BLaER1 treated with 17β-estradiol and CSF1 and Interleukin-3, amounts not matched to agents 10 nM and 100 nM (cell line): ENCODE measurements at regions not wholly inside any gene's neighbourhood (a gene's known extent, or its start where the extent isn't known, plus 50 kb on each side); places are given as distances from the start of the nearest gene placed in this dataset.
A peak's percentile ranks its signal among the peaks of the same experiment; 100 is the strongest.
"Not testable (repeated sequence)": the region's sequence is repeated elsewhere in the genome, so short reads cannot be mapped to it uniquely, and the experiment has no call there.

Experiments
- H3K27ac ChIP-seq, 11 experiments: shearing (Covaris generic); formaldehyde crosslinking; 2 replicates each; pipeline ENCODE4 v1.8.1; 2022
- H3K27me3 ChIP-seq, 11 experiments: shearing (Covaris generic); formaldehyde crosslinking; 2 replicates each; pipeline ENCODE4 v1.8.1; 2022
- H3K36me3 ChIP-seq, 11 experiments: shearing (Covaris generic); formaldehyde crosslinking; 2 replicates each; pipeline ENCODE4 v1.8.1; 2022
- H3K4me1 ChIP-seq, 10 experiments: shearing (Covaris generic); formaldehyde crosslinking; 2 replicates each; pipeline ENCODE4 v1.8.1; 2022
- H3K4me2 ChIP-seq, 11 experiments: shearing (Covaris generic); formaldehyde crosslinking; 2 replicates each; pipeline ENCODE4 v1.8.1; 2022
- H3K4me3 ChIP-seq, 10 experiments: shearing (Covaris generic); formaldehyde crosslinking; 2 replicates each; pipeline ENCODE4 v1.8.1; 2022
- H3K9ac ChIP-seq, 11 experiments: shearing (Covaris generic); formaldehyde crosslinking; 2 replicates each; pipeline ENCODE4 v1.8.1; 2022
- H3K9me3 ChIP-seq, 11 experiments: shearing (Covaris generic); formaldehyde crosslinking; replicated peaks in 1 of 11; 2 replicates each; pipeline ENCODE4 v1.8.1; 2022
- H4K20me1 ChIP-seq, 11 experiments: shearing (Covaris generic); formaldehyde crosslinking; 2 replicates each; pipeline ENCODE4 v1.8.1; 2022
- Cebpa-rat ChIP-seq, 11 experiments: shearing (Covaris generic); IDR thresholded peaks; 2 replicates each; pipeline ENCODE4 v1.8.1; 2022

- H3K36me3 ChIP-seq, result no peaks in the 10 kb centered on the region
- no peaks in the 10 kb centered on the region for H3K9me3 ChIP-seq
- H3K27ac ChIP-seq, result no peak overlapping the region
- peak overlapping the region in 5 of 11 experiments; percentile 5 to 45 (median 36); a peak in 4 of 22 replicates for H3K4me2 ChIP-seq
- H3K4me1 ChIP-seq, result peaks cover 0 to 65% (median 42%) of the 10 kb centered on the region in 10 experiments; a peak in 15 of 20 replicates
- TF ChIP-seq Cebpa-rat (IDR thresholded peaks at IDR 0.05), result no peak
- no peaks in the 10 kb centered on the region for H3K27me3 ChIP-seq
- no peak overlapping the region for H3K4me3 ChIP-seq
- H4K20me1 ChIP-seq, result no peaks in the 10 kb centered on the region
- no peak overlapping the region for H3K9ac ChIP-seq
Measured at GRCh38 chr22:22697377-22698117, 53.1 kb downstream of the GGTLC2 start.

- H3K27me3 ChIP-seq, result no peaks in the 10 kb centered on the region
Measured at GRCh38 chr22:22698263-22698750, 53.9 kb downstream of the GGTLC2 start.

GRCh38 chr22:22700631-22701030 is 56.2 kb downstream of the GGTLC2 start:
- Histone ChIP-seq H3K27ac (no peak overlapping the region), H3K36me3 (no peaks in the 10 kb centered on the region), H3K4me1 (peaks cover 18 to 68% (median 45%) of the 10 kb centered on the region in 10 experiments), H3K9ac (no peak overlapping the region), H3K4me2 (peak overlapping the region in 6 of 11 experiments; percentile 42 to 67 (median 54); a peak in 11 of 22 replicates), H3K27me3 (no peaks in the 10 kb centered on the region), H3K4me3 (no peak overlapping the region), H4K20me1 (no peaks in the 10 kb centered on the region; a peak in 1 of 22 replicates), H3K9me3 (no peaks in the 10 kb centered on the region)
- no peak for TF ChIP-seq Cebpa-rat (IDR thresholded peaks at IDR 0.05)

More at GRCh38 chr22:22698263-22698750, 53.9 kb downstream of the GGTLC2 start:
- TF ChIP-seq Cebpa-rat (IDR thresholded peaks at IDR 0.05), result no peak
- Histone ChIP-seq H3K9ac (no peak overlapping the region), H3K4me2 (peak overlapping the region in 5 of 11 experiments; percentile 27 to 48 (median 41); a peak in 10 of 22 replicates), H3K9me3 (no peaks in the 10 kb centered on the region), H4K20me1 (no peaks in the 10 kb centered on the region; a peak in 1 of 22 replicates), H3K36me3 (no peaks in the 10 kb centered on the region), H3K4me3 (no peak overlapping the region), H3K27ac (no peak overlapping the region), H3K4me1 (peaks cover 0 to 66% (median 39%) of the 10 kb centered on the region in 10 experiments; a peak in 16 of 20 replicates)

- not testable (repeated sequence) for H3K4me2 ChIP-seq, H3K4me3 ChIP-seq, H3K9me3 ChIP-seq, H3K27ac ChIP-seq, H3K36me3 ChIP-seq, H4K20me1 ChIP-seq, H3K9ac ChIP-seq, H3K27me3 ChIP-seq
- peaks cover 23 to 72% (median 50%) of the 10 kb centered on the region in 10 experiments for H3K4me1 ChIP-seq
Measured at GRCh38 chr22:22701557-22701956, 57.1 kb downstream of the GGTLC2 start.

- Histone ChIP-seq H3K27ac (no peak overlapping the region), H3K36me3 (no peaks in the 10 kb centered on the region), H3K27me3 (no peaks in the 10 kb centered on the region), H4K20me1 (no peaks in the 10 kb centered on the region; a peak in 1 of 22 replicates), H3K9me3 (no peaks in the 10 kb centered on the region), H3K4me1 (peaks cover 26 to 78% (median 57%) of the 10 kb centered on the region in 10 experiments), H3K9ac (no peak overlapping the region), H3K4me2 (no peak overlapping the region; a peak in 1 of 22 replicates), H3K4me3 (no peak overlapping the region)
- no peak for TF ChIP-seq Cebpa-rat (IDR thresholded peaks at IDR 0.05)
Measured at GRCh38 chr22:22702237-22703202, 58.1 kb downstream of the GGTLC2 start.

DNA sequence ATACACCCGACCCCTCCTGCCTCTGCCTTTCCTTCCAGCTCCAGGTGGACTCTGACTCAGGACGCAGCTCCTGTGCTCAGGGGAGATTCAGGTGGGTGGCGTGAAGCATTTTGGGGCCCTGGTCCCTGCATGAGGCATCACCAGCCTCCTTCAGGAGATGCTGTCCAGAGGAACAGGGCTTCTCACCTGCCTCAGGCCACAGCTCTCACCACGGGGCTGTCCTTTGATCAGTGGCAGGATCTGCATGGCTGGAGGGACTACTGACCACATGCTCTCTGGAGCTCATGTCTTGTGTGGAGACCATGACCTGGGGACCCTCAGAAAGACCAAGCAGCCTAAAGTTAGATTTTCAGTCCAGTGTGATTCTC is 58.8 kb downstream of the GGTLC2 start:
- H4K20me1 ChIP-seq, result no peaks in the 10 kb centered on the region; a peak in 1 of 22 replicates
- peaks cover 26 to 71% (median 52%) of the 10 kb centered on the region in 10 experiments for H3K4me1 ChIP-seq
- TF ChIP-seq Cebpa-rat (IDR thresholded peaks at IDR 0.05), result no peak
- H3K4me3 ChIP-seq, result no peak overlapping the region
- no peaks in the 10 kb centered on the region for H3K9me3 ChIP-seq
- H3K27ac ChIP-seq, result no peak overlapping the region
- peak overlapping the region in 2 of 11 experiments; percentile 16 to 55; a peak in 2 of 22 replicates for H3K4me2 ChIP-seq
- no peaks in the 10 kb centered on the region for H3K27me3 ChIP-seq
- no peaks in the 10 kb centered on the region for H3K36me3 ChIP-seq
- H3K9ac ChIP-seq, result no peak overlapping the region

DNA sequence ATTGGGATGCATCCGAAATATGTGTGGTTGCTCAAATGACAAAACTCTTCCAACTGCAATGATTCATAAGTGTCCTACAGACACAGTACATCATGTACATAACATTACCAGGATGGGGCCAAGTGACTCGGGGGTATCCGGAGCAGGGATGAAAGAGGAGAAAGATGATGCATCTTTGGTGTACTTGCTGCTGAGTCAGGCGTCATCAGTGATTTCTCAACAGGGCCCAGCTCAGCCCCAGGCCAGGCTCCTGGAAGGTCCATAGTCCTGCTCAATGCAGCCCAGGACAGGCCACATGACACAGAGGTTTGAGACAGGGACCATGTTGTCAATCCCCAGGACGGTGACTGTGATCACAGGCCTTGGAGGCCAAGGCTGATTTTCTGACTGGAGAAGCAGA is 59.3 kb downstream of the GGTLC2 start:
- Histone ChIP-seq H3K27me3 (no peaks in the 10 kb centered on the region), H4K20me1 (no peaks in the 10 kb centered on the region; a peak in 1 of 22 replicates), H3K4me2 (peak overlapping the region; percentile 16 to 75 (median 62); a peak in 20 of 22 replicates), H3K9ac (no peak overlapping the region), H3K9me3 (no peaks in the 10 kb centered on the region), H3K4me1 (peaks cover 26 to 66% (median 47%) of the 10 kb centered on the region in 10 experiments), H3K27ac (0 out of 22 replicates have a peak overlapping the region, but pooled peaks of 2 of the 11 experiments have one; percentile 25 to 27), H3K4me3 (no peak overlapping the region), H3K36me3 (no peaks in the 10 kb centered on the region)
- TF ChIP-seq Cebpa-rat (IDR thresholded peaks at IDR 0.05), result no peak

GRCh38 chr22:22704156-22704946 is 59.9 kb downstream of the GGTLC2 start:
- Histone ChIP-seq H3K4me2 (peak overlapping the region; percentile 16 to 75 (median 62); a peak in 21 of 22 replicates), H3K4me3 (no peak overlapping the region), H4K20me1 (no peaks in the 10 kb centered on the region; a peak in 1 of 22 replicates), H3K36me3 (no peaks in the 10 kb centered on the region), H3K27me3 (no peaks in the 10 kb centered on the region), H3K9me3 (no peaks in the 10 kb centered on the region), H3K4me1 (peaks cover 26 to 60% (median 44%) of the 10 kb centered on the region in 10 experiments), H3K9ac (no peak overlapping the region), H3K27ac (peak overlapping the region in 2 of 11 experiments; percentile 25 to 27; a peak in 1 of 22 replicates)
- no peak for TF ChIP-seq Cebpa-rat (IDR thresholded peaks at IDR 0.05)
